Stomach (tissue), 8 donors: ENCODE measurements at regions not wholly inside any gene's neighbourhood (a gene's known extent, or its start where the extent isn't known, plus 50 kb on each side); places are given as distances from the start of the nearest gene placed in this dataset.

ENCODE experiments used
- DNase-seq, 2 donors: peaks; one replicate each; pipeline versions ENCODE4 v3.0.0 to v3.0.0-alpha.2; 2013 to 2019
- H3K27ac ChIP-seq, 5 donors: fragments of 200-600 bp in 4 of 5; sonication (generic) in 4 of 5; one replicate each; pipeline ENCODE4 v1.5.1; 2013 to 2019; ENCODE audit warnings: mild to moderate bottlenecking in 1 of 5, moderate library complexity in 1 of 5
- H3K27me3 ChIP-seq, 3 donors: fragments of 200-600 bp; sonication (generic); one replicate each; pipeline ENCODE4 v1.5.1; 2017 to 2019; ENCODE audit warnings: mixed run types in 1 of 3
- H3K36me3 ChIP-seq, 4 donors: fragments of 200-600 bp; sonication (generic); 1 replicate in 3 of 4; 2 replicates in 1 of 4; pipeline ENCODE4 v1.5.1; 2016 to 2019
- H3K4me1 ChIP-seq, 4 donors: fragments of 200-600 bp; sonication (generic); one replicate each; pipeline ENCODE4 v1.5.1; 2016 to 2019
- H3K4me3 ChIP-seq, 4 donors: fragments of 200-600 bp; sonication (generic) in 3 of 4; one replicate each; pipeline ENCODE4 v1.5.1; 2016 to 2019; ENCODE audit warnings: mild to moderate bottlenecking in 1 of 4
- H3K9me3 ChIP-seq, 4 donors: fragments of 200-600 bp; sonication (generic); one replicate each; pipeline ENCODE4 v1.5.1; 2016 to 2019
- CTCF ChIP-seq, 7 experiments: fragments of 450-650 bp in 4 of 7; fragments of 200-600 bp in 3 of 7; sonication (generic) in 3 of 7; IDR thresholded peaks; one replicate each; pipeline ENCODE4 v1.5.1; 2016 to 2019; ENCODE audit warnings: antibody characterized with exemption in 7 of 7, control low read depth in 2 of 7, mild to moderate bottlenecking in 1 of 7
- EP300 ChIP-seq: sonication (generic); formaldehyde crosslinking; IDR thresholded peaks from one replicate; pipeline ENCODE4 v1.6.1; 2017; ENCODE audit warnings: antibody characterized with exemption
- POLR2A ChIP-seq, 4 donors: fragments of 450-650 bp; IDR thresholded peaks; one replicate each; pipeline ENCODE4 v1.6.1; 2016; ENCODE audit warnings: antibody characterized with exemption in 4 of 4, control low read depth in 2 of 4, mild to moderate bottlenecking in 1 of 4, moderate library complexity in 1 of 4
- POLR2AphosphoS5 ChIP-seq, 3 donors: sonication (generic); formaldehyde crosslinking; IDR thresholded peaks; one replicate each; pipeline ENCODE4 v1.6.1; 2016; ENCODE audit warnings: antibody characterized with exemption in 3 of 3
- WGBS, 5 donors: extraction: QIAGEN DNeasy Blood & Tissue Kit in 3 of 5; methylation state at CpG; one replicate each; pipeline versions ENCODE4 v1.1.5 to v1.1.7; 2013 to 2018; 5-methylcytosine and 5-hydroxymethylcytosine counted together
- intact Hi-C: fragments of 100-400 bp; cut with DNase I; formaldehyde crosslinking; loops from one replicate; pipeline ENCODE4 v1.15.1; 2023; ENCODE audit warnings: low total_unique reads
- donor health status: healthy with polysubstance abuse.
- donor health status: Bipolar disorder and iron deficiency.
- donor health status: healthy.

- Histone ChIP-seq H3K4me1 (no peaks in the 10 kb centered on the region), H3K4me3 (no peak overlapping the region), H3K36me3 (no peaks in the 10 kb centered on the region), H3K27ac (no peak overlapping the region), H3K9me3 (peaks cover 0 to 20% (median 5%) of the 10 kb centered on the region in 4 donors), H3K27me3 (no peaks in the 10 kb centered on the region)
- DNase-seq, result no peak
- TF ChIP-seq EP300 (no peak), POLR2AphosphoS5 (IDR thresholded peaks at IDR 0.05) (no peak)
- intact Hi-C loops, result no loop called here
These were observed 447.4 kb upstream of the HS3ST1 start for GRCh38 chr4:11876104-11876503.

- Histone ChIP-seq H3K9me3 (no peaks in the 10 kb centered on the region), H3K4me3 (no peak overlapping the region), H3K36me3 (no peaks in the 10 kb centered on the region), H3K27me3 (no peaks in the 10 kb centered on the region), H3K4me1 (no peaks in the 10 kb centered on the region), H3K27ac (no peak overlapping the region)
- TF ChIP-seq POLR2A (IDR thresholded peaks at IDR 0.05), result no peak
- intact Hi-C loops, result no loop called here
- WGBS, 5 donors, result 63 to 73% (median 65%) methylated on average over 6 of the region's 6 CpGs
- DNase-seq, result no peak
These were observed 440.6 kb upstream of the HS3ST1 start for GRCh38 chr4:11869191-11869870.

- 24 to 47% (median 31%) methylated on average over 1 of the region's 1 CpG for WGBS, 5 donors
- TF ChIP-seq POLR2A (IDR thresholded peaks at IDR 0.05) (no peak), CTCF (IDR thresholded peaks at IDR 0.05) (no peak), POLR2AphosphoS5 (IDR thresholded peaks at IDR 0.05) (no peak), EP300 (no peak)
- intact Hi-C loops, result no loop called here
- Histone ChIP-seq H3K27ac (no peak overlapping the region), H3K36me3 (no peaks in the 10 kb centered on the region), H3K4me1 (no peaks in the 10 kb centered on the region), H3K9me3 (peaks cover 0 to 7% (median 3%) of the 10 kb centered on the region in 4 donors), H3K4me3 (no peak overlapping the region), H3K27me3 (no peaks in the 10 kb centered on the region)
- no peak for DNase-seq
These were observed 437.7 kb upstream of the HS3ST1 start for GRCh38 chr4:11866391-11866790.

- no peak for DNase-seq
- TF ChIP-seq EP300 (no peak), POLR2AphosphoS5 (IDR thresholded peaks at IDR 0.05) (no peak), POLR2A (IDR thresholded peaks at IDR 0.05) (no peak), CTCF (IDR thresholded peaks at IDR 0.05) (no peak)
- no peaks in the 10 kb centered on the region for H3K27me3 ChIP-seq
- H3K9me3 ChIP-seq, result peaks cover 0 to 8% (median 3%) of the 10 kb centered on the region in 4 donors
- 70 to 83% (median 76%) methylated on average over 1 of the region's 1 CpG for WGBS, 5 donors
- intact Hi-C loops, result no loop called here
- H3K36me3 ChIP-seq, result no peaks in the 10 kb centered on the region
- no peak overlapping the region for H3K4me3 ChIP-seq
- H3K4me1 ChIP-seq, result no peaks in the 10 kb centered on the region
- H3K27ac ChIP-seq, result no peak overlapping the region
These were observed 432.3 kb upstream of the HS3ST1 start for GRCh38 chr4:11860996-11861395.

- H3K27ac ChIP-seq, result no peak overlapping the region
- DNase-seq, result no peak
- no peaks in the 10 kb centered on the region for H3K27me3 ChIP-seq
- no peak for TF ChIP-seq CTCF (IDR thresholded peaks at IDR 0.05)
- no peak for TF ChIP-seq POLR2AphosphoS5 (IDR thresholded peaks at IDR 0.05)
- no peak for TF ChIP-seq EP300
- TF ChIP-seq POLR2A (IDR thresholded peaks at IDR 0.05), result no peak
- peaks cover 0 to 8% (median 3%) of the 10 kb centered on the region in 4 donors for H3K9me3 ChIP-seq
- no peak overlapping the region for H3K4me3 ChIP-seq
- intact Hi-C loops, result no loop called here
- H3K36me3 ChIP-seq, result no peaks in the 10 kb centered on the region
- no peaks in the 10 kb centered on the region for H3K4me1 ChIP-seq
These were observed 429.2 kb upstream of the HS3ST1 start for GRCh38 chr4:11857881-11858280.
